Left lobe of liver (tissue), 2 donors: ENCODE measurements at regions not wholly inside any gene's neighbourhood (a gene's known extent, or its start where the extent isn't known, plus 50 kb on each side); places are given as distances from the start of the nearest gene placed in this dataset.
"Not testable (repeated sequence)": the region's sequence is repeated elsewhere in the genome, so short reads cannot be mapped to it uniquely, and the experiment has no call there.

Source experiments
- ATAC-seq: fragments of 200-7000 bp; cut with Tn5 transposase; one replicate; pipeline ENCODE4 v1.9.1; 2020; ENCODE audit warnings: mild to moderate bottlenecking, moderate library complexity
- DNase-seq: peaks from one replicate; pipeline ENCODE4 v3.0.0-alpha.2; 2020; ENCODE audit warnings: low spot score
- donor health status: DM: no; HTN: no; CAD: no; lungs with moderate emphysema.
- donor health status: DM: no; HTN: yes; CAD: no.

- not testable (repeated sequence) for DNase-seq, ATAC-seq
Observed at GRCh38 chr15:28789401-28790114, 58.9 kb downstream of the GOLGA6L7 start.

GRCh38 chr15:28788649-28789400 is 59.6 kb downstream of the GOLGA6L7 start:
- peak; percentile 42 for ATAC-seq
- DNase-seq, result not testable (repeated sequence)

GRCh38 chr15:28788176-28788575 is 60.3 kb downstream of the GOLGA6L7 start:
- not testable (repeated sequence) for DNase-seq, ATAC-seq

- no peak for ATAC-seq
- no peak for DNase-seq
Observed at GRCh38 chr15:28786521-28786920, 61.9 kb downstream of the GOLGA6L7 start.

GRCh38 chr15:28784347-28785163 is 63.9 kb downstream of the GOLGA6L7 start:
- not testable (repeated sequence) for ATAC-seq, DNase-seq

- ATAC-seq, result no peak
Observed at GRCh38 chr15:28783873-28784272, 64.6 kb downstream of the GOLGA6L7 start.

GRCh38 chr15:28783466-28783865 is 65.0 kb downstream of the GOLGA6L7 start:
- DNase-seq (no peak), ATAC-seq (no peak)

More at GRCh38 chr15:28783873-28784272, 64.6 kb downstream of the GOLGA6L7 start:
- DNase-seq, result no peak

- DNase-seq, ATAC-seq: not testable (repeated sequence)
Observed at GRCh38 chr15:28778397-28778796, 66.2 kb upstream of the GOLGA8M start.

GRCh38 chr15:28772857-28773256 is 60.6 kb upstream of the GOLGA8M start:
- ATAC-seq, DNase-seq: not testable (repeated sequence)
